ENCODE measurements at regions not wholly inside any gene's neighbourhood (a gene's known extent, or its start where the extent isn't known, plus 50 kb on each side); places are given as distances from the start of the nearest gene placed in this dataset.

GRCh38 chr5:155229135-155229534 is 215.6 kb downstream of the KIF4B start:
- TF ChIP-seq TAF1 (IDR thresholded peaks at IDR 0.05; ENCODE audit: borderline replicate concordance, low read depth, low read length) (no peak), POLR2A (IDR thresholded peaks at IDR 0.05; ENCODE audit: low read depth, low read length) (no peak)

Data from GM12892 (cell line).